Natural killer cell (primary cell): ENCODE measurements at regions not wholly inside any gene's neighbourhood (a gene's known extent, or its start where the extent isn't known, plus 50 kb on each side); places are given as distances from the start of the nearest gene placed in this dataset.

ENCODE experiments used
- ATAC-seq, 3 donors: fragments of 150-1000 bp in 2 of 3; fragments of 200-7000 bp in 1 of 3; cut with Tn5 transposase; 1 replicate in 1 of 3; 2 replicates in 2 of 3; pipeline ENCODE4 v1.10.0; 2021; ENCODE audit warnings: mild to moderate bottlenecking in 2 of 3, moderate library complexity in 2 of 3
- DNase-seq, 2 donors: peaks; one replicate each; pipeline versions ENCODE4 v3.0.0 to v3.0.0-alpha.2; 2013 to 2021; ENCODE audit warnings: mixed read lengths in 1 of 2
- H3K27ac ChIP-seq: one replicate; pipeline ENCODE4 v1.5.1; 2013; ENCODE audit warnings: mild to moderate bottlenecking, low read length
- H3K27me3 ChIP-seq: one replicate; pipeline ENCODE4 v1.6.1; 2013; ENCODE audit warnings: low read length; ENCODE audit not compliant: control insufficient read depth, insufficient read depth
- H3K36me3 ChIP-seq: one replicate; pipeline ENCODE4 v1.6.1; 2013; ENCODE audit warnings: low read length; ENCODE audit not compliant: control insufficient read depth, insufficient read depth
- H3K4me1 ChIP-seq: one replicate; pipeline ENCODE4 v1.6.1; 2013; ENCODE audit warnings: low read length; ENCODE audit not compliant: control insufficient read depth, insufficient read depth
- H3K4me3 ChIP-seq: one replicate; pipeline ENCODE4 v1.5.1; 2013; ENCODE audit warnings: low read length
- H3K9me3 ChIP-seq: one replicate; pipeline ENCODE4 v1.6.1; 2013; ENCODE audit warnings: low read length; ENCODE audit not compliant: control insufficient read depth, insufficient read depth
- H3K27ac Mint-ChIP-seq, 2 donors: one replicate each; pipeline ENCODE4 v1.8.0; 2022; ENCODE audit warnings: mild to moderate bottlenecking in 2 of 2, mixed read lengths in 2 of 2, moderate library complexity in 1 of 2
- H3K27me3 Mint-ChIP-seq, 2 donors: one replicate each; pipeline ENCODE4 v1.8.0; 2022; ENCODE audit warnings: low read depth in 2 of 2, mixed read lengths in 2 of 2
- H3K36me3 Mint-ChIP-seq: one replicate; pipeline ENCODE4 v1.8.0; 2022; ENCODE audit warnings: mixed read lengths
- H3K4me1 Mint-ChIP-seq, 2 donors: one replicate each; pipeline ENCODE4 v1.8.0; 2022; ENCODE audit warnings: mixed read lengths in 2 of 2
- H3K4me3 Mint-ChIP-seq: one replicate; pipeline ENCODE4 v1.8.0; 2022; ENCODE audit warnings: mild to moderate bottlenecking, moderate library complexity, mixed read lengths
- H3K9me3 Mint-ChIP-seq, 2 donors: one replicate each; pipeline ENCODE4 v1.8.0; 2022; ENCODE audit warnings: mixed read lengths in 2 of 2
- CTCF ChIP-seq: fragments of 200-600 bp; IDR thresholded peaks from one replicate; pipeline ENCODE4 v1.8.0; 2022; ENCODE audit warnings: antibody characterized with exemption
- WGBS: methylation state at CpG from one replicate; pipeline ENCODE4 v1.1.7; 2013; ENCODE audit warnings: missing lambda C conversion rate; ENCODE audit not compliant: insufficient coverage; 5-methylcytosine and 5-hydroxymethylcytosine counted together
- intact Hi-C: fragments of 100-400 bp; cut with micrococcal nuclease; formaldehyde crosslinking; loops from one replicate; pipeline ENCODE4 v1.14.2; 2022

DNA sequence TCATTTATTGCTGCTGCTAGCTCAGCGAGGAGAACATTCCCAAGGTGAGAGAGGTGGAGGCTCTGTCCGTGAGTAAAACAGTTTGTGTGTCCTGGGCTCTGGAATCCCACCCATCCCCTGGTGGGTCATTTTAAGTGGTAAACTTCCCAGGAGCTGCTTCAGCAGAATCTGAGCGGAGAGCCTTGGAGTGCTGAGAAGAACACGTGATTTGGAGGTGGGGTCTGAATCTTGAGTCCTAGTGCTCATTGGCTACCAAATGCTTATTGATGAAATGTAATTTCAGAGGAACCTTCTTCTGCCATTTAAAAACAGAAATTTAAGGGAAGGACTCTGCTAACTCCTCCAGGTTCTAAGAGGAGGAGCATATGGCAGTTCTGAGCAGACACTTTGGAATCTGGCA, 132.4 kb downstream of the CDH26 start:
- Mint-ChIP-seq H3K9me3 (no peaks in the 10 kb centered on the region), H3K27ac (no peak overlapping the region), H3K27me3 (no peaks in the 10 kb centered on the region), H3K4me1 (peaks cover 27 to 38% of the 10 kb centered on the region in 2 donors), H3K4me3 (no peak overlapping the region), H3K36me3 (no peaks in the 10 kb centered on the region)
- Histone ChIP-seq H3K36me3 (no peaks in the 10 kb centered on the region), H3K27me3 (peaks cover 10% of the 10 kb centered on the region), H3K4me3 (no peak overlapping the region), H3K27ac (no peak overlapping the region), H3K4me1 (peaks cover 6% of the 10 kb centered on the region), H3K9me3 (no peaks in the 10 kb centered on the region)
- 97% methylated on average over 4 of the region's 4 CpGs for WGBS
- no peak for DNase-seq
- no peak for ATAC-seq
- no peak for TF ChIP-seq CTCF
- intact Hi-C loops: no loop called here

- ATAC-seq: no peak
- no peak for DNase-seq
- no peaks in the 10 kb centered on the region for H3K36me3 ChIP-seq
- intact Hi-C loops: no loop called here
- no peaks in the 10 kb centered on the region for H3K9me3 Mint-ChIP-seq
- H3K4me1 Mint-ChIP-seq: peaks cover 20 to 32% of the 10 kb centered on the region in 2 donors
- H3K4me3 ChIP-seq: no peak overlapping the region
- H3K27ac ChIP-seq: no peak overlapping the region
- no peak overlapping the region for H3K4me3 Mint-ChIP-seq
- no peaks in the 10 kb centered on the region for H3K9me3 ChIP-seq
- TF ChIP-seq CTCF: no peak
- peaks cover 6% of the 10 kb centered on the region for H3K4me1 ChIP-seq
- no peaks in the 10 kb centered on the region for H3K27me3 Mint-ChIP-seq
- peaks cover 10% of the 10 kb centered on the region for H3K27me3 ChIP-seq
- WGBS: 93% methylated on average over 5 of the region's 5 CpGs
- H3K27ac Mint-ChIP-seq: no peak overlapping the region
- no peaks in the 10 kb centered on the region for H3K36me3 Mint-ChIP-seq
Observed at GRCh38 chr20:60091305-60091704, 133.1 kb downstream of the CDH26 start.

- Mint-ChIP-seq H3K36me3 (no peaks in the 10 kb centered on the region), H3K9me3 (no peaks in the 10 kb centered on the region), H3K4me1 (peaks cover 19 to 32% of the 10 kb centered on the region in 2 donors), H3K27ac (no peak overlapping the region), H3K27me3 (no peaks in the 10 kb centered on the region), H3K4me3 (no peak overlapping the region)
- H3K4me3 ChIP-seq: no peak overlapping the region
- DNase-seq: no peak
- intact Hi-C loops: no loop called here
- ATAC-seq: no peak
- no peaks in the 10 kb centered on the region for H3K9me3 ChIP-seq
- TF ChIP-seq CTCF: no peak
- peaks cover 6% of the 10 kb centered on the region for H3K27me3 ChIP-seq
- H3K36me3 ChIP-seq: no peaks in the 10 kb centered on the region
- H3K27ac ChIP-seq: no peak overlapping the region
- WGBS: 100% methylated on average over 1 of the region's 1 CpG
- peaks cover 10% of the 10 kb centered on the region for H3K4me1 ChIP-seq
Observed at GRCh38 chr20:60091861-60092260, 133.6 kb downstream of the CDH26 start.

DNA sequence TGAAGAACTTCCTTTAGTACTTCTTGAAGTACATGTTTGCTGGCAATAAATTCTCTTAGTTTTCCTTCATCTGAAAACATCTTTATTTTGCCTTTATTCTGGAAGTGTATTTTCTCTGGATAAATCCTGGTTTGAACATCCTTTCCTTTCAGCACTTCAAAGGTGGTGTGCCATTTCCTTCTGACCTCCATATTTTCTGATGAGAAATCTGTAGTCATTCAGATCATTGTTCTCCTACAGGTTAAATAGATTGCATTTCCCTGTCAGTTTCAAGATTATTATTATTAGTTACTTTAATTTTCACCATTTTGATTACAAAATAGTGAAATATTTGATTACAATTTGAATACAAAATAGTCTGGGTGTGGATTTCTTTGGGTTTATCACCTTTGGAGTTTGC, 134.5 kb downstream of the CDH26 start:
- Histone ChIP-seq H3K4me3 (no peak overlapping the region), H3K27me3 (peaks cover 2% of the 10 kb centered on the region), H3K4me1 (peaks cover 15% of the 10 kb centered on the region), H3K9me3 (no peaks in the 10 kb centered on the region), H3K36me3 (no peaks in the 10 kb centered on the region), H3K27ac (no peak overlapping the region)
- no peak for ATAC-seq
- Mint-ChIP-seq H3K4me1 (peaks cover 24 to 36% of the 10 kb centered on the region in 2 donors), H3K4me3 (no peak overlapping the region), H3K27ac (no peak overlapping the region), H3K9me3 (no peaks in the 10 kb centered on the region), H3K27me3 (no peaks in the 10 kb centered on the region), H3K36me3 (no peaks in the 10 kb centered on the region)
- TF ChIP-seq CTCF: no peak
- intact Hi-C loops: no loop called here
- DNase-seq: no peak
